Ovary (tissue), 7 donors: ENCODE measurements at regions not wholly inside any gene's neighbourhood (a gene's known extent, or its start where the extent isn't known, plus 50 kb on each side); places are given as distances from the start of the nearest gene placed in this dataset.

Experiments
- DNase-seq, 5 donors: peaks; one replicate each; pipeline ENCODE4 v3.0.0-alpha.2; 2019 to 2020
- H3K27ac ChIP-seq, 2 donors: fragments of 200-600 bp; one replicate each; pipeline versions ENCODE4 v1.5.1 to v1.8.0; 2019 to 2022
- H3K27me3 ChIP-seq: fragments of 200-600 bp; one replicate; pipeline ENCODE4 v1.8.0; 2022
- H3K36me3 ChIP-seq: fragments of 200-600 bp; sonication (generic); one replicate; pipeline ENCODE4 v1.5.1; 2019
- H3K4me1 ChIP-seq: one replicate; pipeline ENCODE4 v1.8.1; 2013; ENCODE audit warnings: mild to moderate bottlenecking, moderate library complexity; ENCODE audit not compliant: insufficient read depth
- H3K4me3 ChIP-seq: fragments of 200-600 bp; sonication (generic); one replicate; pipeline ENCODE4 v1.5.1; 2017
- H3K9me3 ChIP-seq, 2 donors: fragments of 200-600 bp in 1 of 2; sonication (generic) in 1 of 2; one replicate each; pipeline versions ENCODE4 v1.5.1 to v1.8.1; 2013 to 2019; ENCODE audit warnings: mild to moderate bottlenecking in 1 of 2, moderate library complexity in 1 of 2
- CTCF ChIP-seq, 3 donors: fragments of 450-650 bp in 2 of 3; fragments of 200-600 bp in 1 of 3; IDR thresholded peaks; one replicate each; pipeline versions ENCODE4 v1.5.1 to v1.8.0; 2016 to 2022; ENCODE audit warnings: antibody characterized with exemption in 3 of 3, mild to moderate bottlenecking in 1 of 3
- EP300 ChIP-seq: sonication (generic); formaldehyde crosslinking; IDR thresholded peaks from one replicate; pipeline ENCODE4 v1.6.1; 2017; ENCODE audit warnings: antibody characterized with exemption
- POLR2A ChIP-seq: fragments of 450-650 bp; IDR thresholded peaks from one replicate; pipeline ENCODE4 v1.6.1; 2017; ENCODE audit warnings: antibody characterized with exemption, mild to moderate bottlenecking, moderate library complexity
- WGBS, 3 donors: extraction: QIAGEN DNeasy Blood & Tissue Kit in 1 of 3; methylation state at CpG; one replicate each; pipeline versions ENCODE4 v1.1.5 to v1.1.7; 2013 to 2017; 5-methylcytosine and 5-hydroxymethylcytosine counted together
- intact Hi-C, 4 donors: fragments of 100-400 bp; cut with DNase I; formaldehyde crosslinking; loops; one replicate each; pipeline versions ENCODE4 v1.11.0 to v1.15.1; 2022 to 2023
- donor health status: DM: no; HTN: no; CAD: no; lungs with moderate emphysema.
- donor health status: DM: no; HTN: no; CAD: no.
- donor health status: Bipolar disorder and iron deficiency.
- donor health status: DM: no; HTN: no; CAD: no.
- donor health status: DM: yes; HTN: yes; CAD: no.

- Histone ChIP-seq H3K4me3 (no peak overlapping the region), H3K27ac (no peak overlapping the region), H3K9me3 (no peaks in the 10 kb centered on the region), H3K36me3 (no peaks in the 10 kb centered on the region), H3K4me1 (no peaks in the 10 kb centered on the region), H3K27me3 (no peaks in the 10 kb centered on the region)
- 66 to 70% (median 66%) methylated on average over 1 of the region's 1 CpG for WGBS, 3 donors
- DNase-seq = no peak
- TF ChIP-seq POLR2A (no peak), CTCF (IDR thresholded peaks at IDR 0.05) (no peak), EP300 (no peak)
- intact Hi-C loops = no loop called here
Observed at GRCh38 chr10:52659085-52659484, 113.5 kb downstream of the MBL2 start.

- no peak for TF ChIP-seq POLR2A
- TF ChIP-seq CTCF (IDR thresholded peaks at IDR 0.05) = no peak
- TF ChIP-seq EP300 = no peak
- H3K4me1 ChIP-seq = no peaks in the 10 kb centered on the region
- H3K4me3 ChIP-seq = no peak overlapping the region
- WGBS, 3 donors = 13 to 27% (median 18%) methylated on average over 1 of the region's 1 CpG
- no peaks in the 10 kb centered on the region for H3K27me3 ChIP-seq
- no peak overlapping the region for H3K27ac ChIP-seq
- DNase-seq = no peak
- intact Hi-C loops = no loop called here
- no peaks in the 10 kb centered on the region for H3K9me3 ChIP-seq
- no peaks in the 10 kb centered on the region for H3K36me3 ChIP-seq
Observed at GRCh38 chr10:52662256-52662655, 110.3 kb downstream of the MBL2 start.

- Histone ChIP-seq H3K36me3 (no peaks in the 10 kb centered on the region), H3K27ac (no peak overlapping the region), H3K9me3 (no peaks in the 10 kb centered on the region), H3K4me3 (no peak overlapping the region), H3K4me1 (no peaks in the 10 kb centered on the region), H3K27me3 (no peaks in the 10 kb centered on the region)
- intact Hi-C loops = no loop called here
- no peak for DNase-seq
- whole genome bisulfite sequencing, 3 donors = 81 to 87% (median 85%) methylated on average over 3 of the region's 3 CpGs
- TF ChIP-seq POLR2A = no peak
- no peak for TF ChIP-seq CTCF (IDR thresholded peaks at IDR 0.05)
- no peak for TF ChIP-seq EP300
Observed at GRCh38 chr10:52663161-52663560, 109.4 kb downstream of the MBL2 start.

GRCh38 chr10:52664629-52665028 is 108.0 kb downstream of the MBL2 start:
- no peak for TF ChIP-seq POLR2A
- no peak for TF ChIP-seq CTCF (IDR thresholded peaks at IDR 0.05)
- TF ChIP-seq EP300 = no peak
- Histone ChIP-seq H3K36me3 (no peaks in the 10 kb centered on the region), H3K27ac (no peak overlapping the region), H3K9me3 (no peaks in the 10 kb centered on the region), H3K27me3 (no peaks in the 10 kb centered on the region), H3K4me1 (no peaks in the 10 kb centered on the region), H3K4me3 (no peak overlapping the region)
- intact Hi-C loops = no loop called here
- DNase-seq = no peak
- WGBS, 3 donors = 75 to 82% (median 76%) methylated on average over 3 of the region's 3 CpGs

GRCh38 chr10:52665821-52666220 is 106.8 kb downstream of the MBL2 start:
- no peak overlapping the region for H3K4me3 ChIP-seq
- TF ChIP-seq CTCF (IDR thresholded peaks at IDR 0.05) (no peak), POLR2A (no peak), EP300 (no peak)
- no peaks in the 10 kb centered on the region for H3K27me3 ChIP-seq
- H3K4me1 ChIP-seq = no peaks in the 10 kb centered on the region
- WGBS, 3 donors = 79 to 89% (median 81%) methylated on average over 1 of the region's 1 CpG
- H3K9me3 ChIP-seq = no peaks in the 10 kb centered on the region
- no peaks in the 10 kb centered on the region for H3K36me3 ChIP-seq
- intact Hi-C loops = no loop called here
- no peak overlapping the region for H3K27ac ChIP-seq
- DNase-seq = no peak
